Natural killer cell (primary cell): ENCODE measurements at regions not wholly inside any gene's neighbourhood (a gene's known extent, or its start where the extent isn't known, plus 50 kb on each side); places are given as distances from the start of the nearest gene placed in this dataset.

Experiments
- ATAC-seq, 3 donors: fragments of 150-1000 bp in 2 of 3; fragments of 200-7000 bp in 1 of 3; cut with Tn5 transposase; 1 replicate in 1 of 3; 2 replicates in 2 of 3; pipeline ENCODE4 v1.10.0; 2021; ENCODE audit warnings: mild to moderate bottlenecking in 2 of 3, moderate library complexity in 2 of 3
- DNase-seq, 2 donors: peaks; one replicate each; pipeline versions ENCODE4 v3.0.0 to v3.0.0-alpha.2; 2013 to 2021; ENCODE audit warnings: mixed read lengths in 1 of 2
- H3K27ac ChIP-seq: one replicate; pipeline ENCODE4 v1.5.1; 2013; ENCODE audit warnings: mild to moderate bottlenecking, low read length
- H3K27me3 ChIP-seq: one replicate; pipeline ENCODE4 v1.6.1; 2013; ENCODE audit warnings: low read length; ENCODE audit not compliant: control insufficient read depth, insufficient read depth
- H3K36me3 ChIP-seq: one replicate; pipeline ENCODE4 v1.6.1; 2013; ENCODE audit warnings: low read length; ENCODE audit not compliant: control insufficient read depth, insufficient read depth
- H3K4me1 ChIP-seq: one replicate; pipeline ENCODE4 v1.6.1; 2013; ENCODE audit warnings: low read length; ENCODE audit not compliant: control insufficient read depth, insufficient read depth
- H3K4me3 ChIP-seq: one replicate; pipeline ENCODE4 v1.5.1; 2013; ENCODE audit warnings: low read length
- H3K9me3 ChIP-seq: one replicate; pipeline ENCODE4 v1.6.1; 2013; ENCODE audit warnings: low read length; ENCODE audit not compliant: control insufficient read depth, insufficient read depth
- H3K27ac Mint-ChIP-seq, 2 donors: one replicate each; pipeline ENCODE4 v1.8.0; 2022; ENCODE audit warnings: mild to moderate bottlenecking in 2 of 2, mixed read lengths in 2 of 2, moderate library complexity in 1 of 2
- H3K27me3 Mint-ChIP-seq, 2 donors: one replicate each; pipeline ENCODE4 v1.8.0; 2022; ENCODE audit warnings: low read depth in 2 of 2, mixed read lengths in 2 of 2
- H3K36me3 Mint-ChIP-seq: one replicate; pipeline ENCODE4 v1.8.0; 2022; ENCODE audit warnings: mixed read lengths
- H3K4me1 Mint-ChIP-seq, 2 donors: one replicate each; pipeline ENCODE4 v1.8.0; 2022; ENCODE audit warnings: mixed read lengths in 2 of 2
- H3K4me3 Mint-ChIP-seq: one replicate; pipeline ENCODE4 v1.8.0; 2022; ENCODE audit warnings: mild to moderate bottlenecking, moderate library complexity, mixed read lengths
- H3K9me3 Mint-ChIP-seq, 2 donors: one replicate each; pipeline ENCODE4 v1.8.0; 2022; ENCODE audit warnings: mixed read lengths in 2 of 2
- CTCF ChIP-seq: fragments of 200-600 bp; IDR thresholded peaks from one replicate; pipeline ENCODE4 v1.8.0; 2022; ENCODE audit warnings: antibody characterized with exemption
- WGBS: methylation state at CpG from one replicate; pipeline ENCODE4 v1.1.7; 2013; ENCODE audit warnings: missing lambda C conversion rate; ENCODE audit not compliant: insufficient coverage; 5-methylcytosine and 5-hydroxymethylcytosine counted together
- intact Hi-C: fragments of 100-400 bp; cut with micrococcal nuclease; formaldehyde crosslinking; loops from one replicate; pipeline ENCODE4 v1.14.2; 2022

GRCh38 chr2:57185568-57185967, 861.0 kb upstream of the VRK2 start:
- Histone ChIP-seq H3K27ac (no peak overlapping the region), H3K4me1 (no peaks in the 10 kb centered on the region), H3K27me3 (no peaks in the 10 kb centered on the region), H3K4me3 (no peak overlapping the region), H3K9me3 (no peaks in the 10 kb centered on the region), H3K36me3 (no peaks in the 10 kb centered on the region)
- Mint-ChIP-seq H3K4me1 (no peaks in the 10 kb centered on the region), H3K4me3 (no peak overlapping the region), H3K9me3 (peaks cover 12 to 14% of the 10 kb centered on the region in 2 donors), H3K27me3 (no peaks in the 10 kb centered on the region), H3K27ac (no peak overlapping the region), H3K36me3 (peaks cover 9% of the 10 kb centered on the region)
- TF ChIP-seq CTCF: no peak
- intact Hi-C loops: no loop called here
- WGBS: 70% methylated on average over 3 of the region's 3 CpGs
- no peak for DNase-seq
- ATAC-seq: no peak

DNA sequence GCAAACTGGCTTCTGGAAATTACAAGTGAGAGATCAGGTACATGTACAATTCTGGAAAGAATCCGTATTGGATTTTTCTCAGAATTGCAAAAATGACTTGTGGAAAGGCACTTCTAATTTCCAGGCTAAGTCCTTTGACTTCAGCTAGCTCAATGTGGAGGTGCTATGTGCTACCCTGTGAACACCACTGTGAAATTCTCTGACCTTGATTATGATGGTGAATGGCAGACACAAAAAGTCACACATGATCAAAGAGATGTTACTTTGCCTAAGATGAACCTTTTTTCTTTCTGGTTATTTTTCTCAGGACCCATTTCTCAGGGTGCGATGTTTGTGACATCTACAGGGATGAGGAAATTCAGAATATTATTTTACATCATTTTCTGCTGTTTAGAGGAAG, 856.6 kb upstream of the VRK2 start:
- H3K27ac ChIP-seq: no peak overlapping the region

GRCh38 chr2:57199663-57200062, 846.9 kb upstream of the VRK2 start:
- Histone ChIP-seq H3K27ac (no peak overlapping the region), H3K4me3 (no peak overlapping the region), H3K9me3 (peaks cover 6% of the 10 kb centered on the region), H3K27me3 (no peaks in the 10 kb centered on the region), H3K4me1 (no peaks in the 10 kb centered on the region), H3K36me3 (no peaks in the 10 kb centered on the region)
- no peak for DNase-seq
- Mint-ChIP-seq H3K4me1 (no peaks in the 10 kb centered on the region), H3K36me3 (peaks cover 12% of the 10 kb centered on the region), H3K27me3 (no peaks in the 10 kb centered on the region), H3K27ac (no peak overlapping the region), H3K9me3 (peaks cover 22 to 35% of the 10 kb centered on the region in 2 donors), H3K4me3 (no peak overlapping the region)
- WGBS: 89% methylated on average over 3 of the region's 3 CpGs
- intact Hi-C loops: no loop called here
- ATAC-seq: no peak
- TF ChIP-seq CTCF: no peak

More for the DNA sequence above, 856.6 kb upstream of the VRK2 start:
- Mint-ChIP-seq H3K9me3 (peaks cover 14 to 18% of the 10 kb centered on the region in 2 donors), H3K36me3 (peaks cover 3% of the 10 kb centered on the region), H3K27ac (no peak overlapping the region), H3K4me1 (no peaks in the 10 kb centered on the region), H3K27me3 (no peaks in the 10 kb centered on the region), H3K4me3 (no peak overlapping the region)
- WGBS: 74% methylated on average over 1 of the region's 2 CpGs
- ATAC-seq (no peak), DNase-seq (no peak)
- no peak for TF ChIP-seq CTCF
- Histone ChIP-seq H3K36me3 (no peaks in the 10 kb centered on the region), H3K4me1 (no peaks in the 10 kb centered on the region), H3K27me3 (no peaks in the 10 kb centered on the region), H3K9me3 (no peaks in the 10 kb centered on the region), H3K4me3 (no peak overlapping the region)
- intact Hi-C loops: no loop called here

- H3K27me3 Mint-ChIP-seq: no peaks in the 10 kb centered on the region
- 50% methylated on average over 3 of the region's 3 CpGs for WGBS
- Histone ChIP-seq H3K27me3 (no peaks in the 10 kb centered on the region), H3K4me1 (no peaks in the 10 kb centered on the region), H3K36me3 (no peaks in the 10 kb centered on the region), H3K27ac (no peak overlapping the region), H3K9me3 (no peaks in the 10 kb centered on the region), H3K4me3 (no peak overlapping the region)
- TF ChIP-seq CTCF: no peak
- no peak for DNase-seq
- H3K4me1 Mint-ChIP-seq: no peaks in the 10 kb centered on the region
- H3K36me3 Mint-ChIP-seq: peaks cover 9% of the 10 kb centered on the region
- no peak for ATAC-seq
- intact Hi-C loops: no loop called here
- H3K9me3 Mint-ChIP-seq: peaks cover 9 to 14% of the 10 kb centered on the region in 2 donors
- no peak overlapping the region for H3K4me3 Mint-ChIP-seq
- no peak overlapping the region for H3K27ac Mint-ChIP-seq
Observed at GRCh38 chr2:57204364-57204763, 842.2 kb upstream of the VRK2 start.
